Liver (tissue), 8 donors: ENCODE measurements at regions not wholly inside any gene's neighbourhood (a gene's known extent, or its start where the extent isn't known, plus 50 kb on each side); places are given as distances from the start of the nearest gene placed in this dataset.

Experiments
- DNase-seq: peaks from one replicate; pipeline ENCODE4 v3.0.0-alpha.2; 2017; ENCODE audit warnings: low spot score
- H3K27ac ChIP-seq, 2 donors: one replicate each; pipeline ENCODE4 v1.7.0; 2013; ENCODE audit warnings: inconsistent platforms in 2 of 2, low read length in 2 of 2, control low read depth in 1 of 2, low read depth in 1 of 2, mild to moderate bottlenecking in 1 of 2
- H3K27me3 ChIP-seq, 4 donors: one replicate each; pipeline versions ENCODE4 v1.6.1 to v1.7.0; 2013; ENCODE audit warnings: low read length in 3 of 4, inconsistent platforms in 1 of 4, mild to moderate bottlenecking in 1 of 4, moderate library complexity in 1 of 4; ENCODE audit not compliant: control insufficient read depth in 4 of 4, insufficient read depth in 4 of 4
- H3K36me3 ChIP-seq, 4 donors: one replicate each; pipeline versions ENCODE4 v1.6.1 to v1.7.0; 2013; ENCODE audit warnings: low read length in 3 of 4, mild to moderate bottlenecking in 3 of 4, low read depth in 1 of 4, moderate library complexity in 1 of 4; ENCODE audit not compliant: control insufficient read depth in 4 of 4, insufficient read depth in 3 of 4
- H3K4me1 ChIP-seq, 4 donors: one replicate each; pipeline versions ENCODE4 v1.6.1 to v1.7.0; 2013; ENCODE audit warnings: low read length in 3 of 4, mild to moderate bottlenecking in 3 of 4, moderate library complexity in 1 of 4; ENCODE audit not compliant: control insufficient read depth in 4 of 4, insufficient read depth in 4 of 4
- H3K4me3 ChIP-seq, 3 donors: one replicate each; pipeline versions ENCODE4 v1.6.1 to v1.7.0; 2013; ENCODE audit warnings: low read length in 3 of 3, control low read depth in 1 of 3, low read depth in 1 of 3, mild to moderate bottlenecking in 1 of 3
- H3K9ac ChIP-seq, 2 donors: one replicate each; pipeline ENCODE4 v1.7.0; 2013; ENCODE audit warnings: low read length in 2 of 2, mild to moderate bottlenecking in 2 of 2, moderate library complexity in 2 of 2, control low read depth in 1 of 2, low read depth in 1 of 2
- H3K9me3 ChIP-seq, 4 donors: one replicate each; pipeline versions ENCODE4 v1.6.1 to v1.7.0; 2013; ENCODE audit warnings: low read length in 3 of 4; ENCODE audit not compliant: control insufficient read depth in 4 of 4
- ATF3 ChIP-seq: IDR thresholded peaks from 2 replicates; pipeline ENCODE4 v1.6.1; 2016; ENCODE audit warnings: antibody characterized with exemption
- CTCF ChIP-seq: fragments of 150-350 bp; IDR thresholded peaks from 2 replicates; pipeline ENCODE4 v1.5.1; 2017; ENCODE audit warnings: improper control_type of control experiment, low read depth, low read length; ENCODE audit not compliant: missing input control
- EGR1 ChIP-seq, 2 donors: IDR thresholded peaks; 2 replicates each; pipeline ENCODE4 v1.6.1; 2016 to 2018; ENCODE audit warnings: antibody characterized with exemption in 2 of 2, low read depth in 2 of 2
- FOXA2 ChIP-seq: IDR thresholded peaks from 2 replicates; pipeline ENCODE4 v1.6.1; 2016; ENCODE audit warnings: antibody characterized with exemption
- GABPA ChIP-seq, 2 donors: IDR thresholded peaks in 1 of 2; conservative IDR thresholded peaks in 1 of 2; 2 replicates each; pipeline ENCODE4 v1.6.1; 2016; ENCODE audit warnings: antibody characterized with exemption in 2 of 2, mild to moderate bottlenecking in 1 of 2, moderate library complexity in 1 of 2
- HNF4G ChIP-seq: IDR thresholded peaks from 2 replicates; pipeline ENCODE4 v1.6.1; 2016; ENCODE audit warnings: antibody characterized with exemption
- JUND ChIP-seq, 2 donors: IDR thresholded peaks; 2 replicates each; pipeline ENCODE4 v1.6.1; 2016; ENCODE audit warnings: antibody characterized with exemption in 2 of 2
- MAX ChIP-seq: IDR thresholded peaks from 2 replicates; pipeline ENCODE4 v1.6.1; 2016; ENCODE audit warnings: antibody characterized with exemption
- NR2F2 ChIP-seq: IDR thresholded peaks from 2 replicates; pipeline ENCODE4 v1.6.1; 2016; ENCODE audit warnings: antibody characterized with exemption
- RAD21 ChIP-seq, 2 donors: IDR thresholded peaks; 2 replicates each; pipeline ENCODE4 v1.6.1; 2016; ENCODE audit warnings: antibody characterized with exemption in 2 of 2, mild to moderate bottlenecking in 2 of 2
- REST ChIP-seq: IDR thresholded peaks from 2 replicates; pipeline ENCODE4 v1.6.1; 2016; ENCODE audit warnings: antibody characterized with exemption, mild to moderate bottlenecking
- RXRA ChIP-seq, 2 donors: IDR thresholded peaks; 2 replicates each; pipeline ENCODE4 v1.6.1; 2017 to 2018; ENCODE audit warnings: antibody characterized with exemption in 2 of 2, mild to moderate bottlenecking in 1 of 2
- SP1 ChIP-seq: IDR thresholded peaks from 2 replicates; pipeline ENCODE4 v1.6.1; 2018; ENCODE audit warnings: antibody characterized with exemption, mild to moderate bottlenecking
- TAF1 ChIP-seq: conservative IDR thresholded peaks from 2 replicates; pipeline ENCODE4 v1.6.1; 2016; ENCODE audit warnings: antibody characterized with exemption, mild to moderate bottlenecking
- YY1 ChIP-seq: IDR thresholded peaks from 2 replicates; pipeline ENCODE4 v1.6.1; 2016; ENCODE audit warnings: antibody characterized with exemption, mild to moderate bottlenecking
- ZBTB33 ChIP-seq: IDR thresholded peaks from 2 replicates; pipeline ENCODE4 v1.6.1; 2016; ENCODE audit warnings: antibody characterized with exemption
- WGBS: extraction: QIAGEN DNeasy Blood & Tissue Kit; methylation state at CpG from one replicate; pipeline ENCODE4 v1.1.7; 2013; 5-methylcytosine and 5-hydroxymethylcytosine counted together
- donor health status: healthy.
- donor health status: healthy.
- donor health status: healthy.
- donor health status: healthy.
- donor health status: healthy.

- WGBS, result 57% methylated on average over 3 of the region's 3 CpGs
- no peak for DNase-seq
- H3K4me3 ChIP-seq, result no peak overlapping the region
- no peaks in the 10 kb centered on the region for H3K4me1 ChIP-seq
- no peak overlapping the region for H3K9ac ChIP-seq
- no peak overlapping the region for H3K27ac ChIP-seq
- no peaks in the 10 kb centered on the region for H3K36me3 ChIP-seq
- TF ChIP-seq RAD21 (IDR thresholded peaks at IDR 0.05) (no peak), EGR1 (IDR thresholded peaks at IDR 0.05; ENCODE audit: low read depth in 2 of 2) (no peak), NR2F2 (no peak)
- peaks cover 0 to 1% (median 0%) of the 10 kb centered on the region in 4 donors for H3K27me3 ChIP-seq
- no peaks in the 10 kb centered on the region for H3K9me3 ChIP-seq
Measured at GRCh38 chr4:62231994-62232393, 1031.9 kb downstream of the ADGRL3 start.

- H3K9me3 ChIP-seq, result no peaks in the 10 kb centered on the region
- no peaks in the 10 kb centered on the region for H3K27me3 ChIP-seq
- no peaks in the 10 kb centered on the region for H3K36me3 ChIP-seq
- DNase-seq, result no peak
- WGBS, result 60% methylated on average over 3 of the region's 3 CpGs
- H3K9ac ChIP-seq, result no peak overlapping the region
- no peaks in the 10 kb centered on the region for H3K4me1 ChIP-seq
- no peak overlapping the region for H3K27ac ChIP-seq
- H3K4me3 ChIP-seq, result no peak overlapping the region
- TF ChIP-seq JUND (IDR thresholded peaks at IDR 0.05) (no peak), REST (no peak), TAF1 (no peak), SP1 (no peak), CTCF (no peak), ATF3 (no peak), FOXA2 (no peak), YY1 (no peak), HNF4G (no peak), RXRA (IDR thresholded peaks at IDR 0.05) (no peak), MAX (no peak), ZBTB33 (no peak), GABPA (IDR thresholded peaks at IDR 0.05 in 1 of 2, conservative IDR thresholded peaks at IDR 0.05 in 1 of 2) (no peak), RAD21 (IDR thresholded peaks at IDR 0.05) (no peak), NR2F2 (no peak)
Measured at GRCh38 chr4:62226082-62226481, 1026.0 kb downstream of the ADGRL3 start.
